ENCODE measurements at regions not wholly inside any gene's neighbourhood (a gene's known extent, or its start where the extent isn't known, plus 50 kb on each side); places are given as distances from the start of the nearest gene placed in this dataset.

DNA sequence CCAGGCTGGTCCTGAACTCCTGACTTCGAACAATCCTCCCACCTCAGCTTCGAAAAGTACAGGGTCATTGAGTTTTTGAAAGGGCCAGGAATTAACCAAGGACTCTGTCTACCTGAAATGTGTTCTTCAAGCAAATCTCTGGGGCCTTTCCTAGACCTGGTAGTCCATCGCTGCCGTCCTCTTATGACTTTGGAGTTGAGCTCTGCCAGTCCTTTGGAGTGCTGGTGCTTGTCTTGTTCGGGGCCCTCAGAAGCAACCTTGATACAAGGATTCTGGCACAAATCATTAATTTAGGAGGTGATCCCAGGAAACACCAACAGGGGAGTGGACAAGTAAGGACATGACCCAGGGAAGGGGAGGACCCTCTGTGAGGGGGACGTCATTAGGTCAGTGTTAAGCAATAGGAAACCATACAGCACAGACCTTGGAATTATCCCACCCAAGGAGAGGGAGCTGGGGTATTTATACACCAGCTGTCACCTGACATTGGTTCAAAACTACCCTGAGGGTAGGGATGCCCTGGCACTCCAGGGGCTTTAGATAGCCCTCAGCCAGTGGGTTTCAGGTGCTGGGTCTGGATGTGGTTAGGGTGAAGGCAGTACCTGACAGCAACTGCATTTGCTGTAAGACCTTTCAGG lies 187.2 kb downstream of the FOXL1 start:
- H3K9me3 ChIP-seq (replicated peaks; ENCODE audit: insufficient read depth, low read length): no peaks in the 10 kb centered on the region
- H3K9ac ChIP-seq (ENCODE audit: low read length): no peak overlapping the region
- no peak overlapping the region for H3K4me2 ChIP-seq (ENCODE audit: low read depth, low read length)
- H3K4me3 ChIP-seq (ENCODE audit: low read length): no peak overlapping the region
- H3K36me3 ChIP-seq (replicated peaks; ENCODE audit: insufficient read depth, low read length): no peaks in the 10 kb centered on the region
- H3F3A ChIP-seq (ENCODE audit: insufficient read depth, low read length): no peaks in the 10 kb centered on the region
- peaks cover 34% of the 10 kb centered on the region for H3K27me3 ChIP-seq (replicated peaks; ENCODE audit: insufficient read depth, low read length)
- no peak for TF ChIP-seq EZH2phosphoT487 (IDR thresholded peaks at IDR 0.05; ENCODE audit: low read length)
- TF ChIP-seq EZH2 (optimal IDR thresholded peaks at IDR 0.05; ENCODE audit: low read depth, low read length): no peak
- TF ChIP-seq, protein P1, sequence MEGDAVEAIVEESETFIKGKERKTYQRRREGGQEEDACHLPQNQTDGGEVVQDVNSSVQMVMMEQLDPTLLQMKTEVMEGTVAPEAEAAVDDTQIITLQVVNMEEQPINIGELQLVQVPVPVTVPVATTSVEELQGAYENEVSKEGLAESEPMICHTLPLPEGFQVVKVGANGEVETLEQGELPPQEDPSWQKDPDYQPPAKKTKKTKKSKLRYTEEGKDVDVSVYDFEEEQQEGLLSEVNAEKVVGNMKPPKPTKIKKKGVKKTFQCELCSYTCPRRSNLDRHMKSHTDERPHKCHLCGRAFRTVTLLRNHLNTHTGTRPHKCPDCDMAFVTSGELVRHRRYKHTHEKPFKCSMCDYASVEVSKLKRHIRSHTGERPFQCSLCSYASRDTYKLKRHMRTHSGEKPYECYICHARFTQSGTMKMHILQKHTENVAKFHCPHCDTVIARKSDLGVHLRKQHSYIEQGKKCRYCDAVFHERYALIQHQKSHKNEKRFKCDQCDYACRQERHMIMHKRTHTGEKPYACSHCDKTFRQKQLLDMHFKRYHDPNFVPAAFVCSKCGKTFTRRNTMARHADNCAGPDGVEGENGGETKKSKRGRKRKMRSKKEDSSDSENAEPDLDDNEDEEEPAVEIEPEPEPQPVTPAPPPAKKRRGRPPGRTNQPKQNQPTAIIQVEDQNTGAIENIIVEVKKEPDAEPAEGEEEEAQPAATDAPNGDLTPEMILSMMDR (IDR thresholded peaks at IDR 0.05; ENCODE audit: low read length): no peak
- no peaks in the 10 kb centered on the region for H3K79me2 ChIP-seq (ENCODE audit: low read length)
- H3K4me1 ChIP-seq (ENCODE audit: low read length): no peaks in the 10 kb centered on the region
- no peak overlapping the region for H3K27ac ChIP-seq (ENCODE audit: low read length)
- H2AFZ ChIP-seq (ENCODE audit: low read length): no peak overlapping the region
- no peaks in the 10 kb centered on the region for H4K20me1 ChIP-seq (ENCODE audit: insufficient read depth, low read length)
- no peaks in the 10 kb centered on the region for H3K9me2 ChIP-seq (replicated peaks; ENCODE audit: insufficient read depth, low read length)
- DNase-seq: no peak

DNA sequence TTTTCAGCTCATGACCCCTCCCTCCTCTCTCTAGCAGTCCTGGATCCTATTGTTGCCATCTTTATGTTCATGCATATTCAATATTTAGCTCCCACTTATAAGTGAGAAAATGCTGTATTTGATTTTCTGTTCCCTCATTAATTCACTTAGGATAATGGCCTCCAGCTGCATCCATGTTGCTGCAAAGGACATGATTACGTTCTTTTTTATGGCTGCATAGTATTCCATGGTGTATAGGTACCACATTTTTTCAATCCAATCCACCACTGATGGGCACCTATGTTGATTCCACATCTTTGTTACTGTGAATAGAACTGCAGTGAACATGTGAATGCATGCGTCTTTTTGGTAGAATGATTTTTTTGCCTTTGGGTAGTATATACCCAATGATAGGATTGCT lies 188.4 kb downstream of the FOXL1 start:
- no peak overlapping the region for H3K27ac ChIP-seq (ENCODE audit: low read length)
- no peak overlapping the region for H3K4me2 ChIP-seq (ENCODE audit: low read depth, low read length)
- no peak for TF ChIP-seq EZH2phosphoT487 (IDR thresholded peaks at IDR 0.05; ENCODE audit: low read length)
- DNase-seq: no peak
- no peak overlapping the region for H2AFZ ChIP-seq (ENCODE audit: low read length)
- peaks cover 32% of the 10 kb centered on the region for H3K27me3 ChIP-seq (replicated peaks; ENCODE audit: insufficient read depth, low read length)
- no peaks in the 10 kb centered on the region for H4K20me1 ChIP-seq (ENCODE audit: insufficient read depth, low read length)
- H3K9me3 ChIP-seq (replicated peaks; ENCODE audit: insufficient read depth, low read length): no peaks in the 10 kb centered on the region
- no peaks in the 10 kb centered on the region for H3F3A ChIP-seq (ENCODE audit: insufficient read depth, low read length)
- no peaks in the 10 kb centered on the region for H3K79me2 ChIP-seq (ENCODE audit: low read length)
- no peaks in the 10 kb centered on the region for H3K36me3 ChIP-seq (replicated peaks; ENCODE audit: insufficient read depth, low read length)
- H3K9ac ChIP-seq (ENCODE audit: low read length): no peak overlapping the region
- no peaks in the 10 kb centered on the region for H3K9me2 ChIP-seq (replicated peaks; ENCODE audit: insufficient read depth, low read length)
- no peak overlapping the region for H3K4me3 ChIP-seq (ENCODE audit: low read length)
- no peaks in the 10 kb centered on the region for H3K4me1 ChIP-seq (ENCODE audit: low read length)

DNA sequence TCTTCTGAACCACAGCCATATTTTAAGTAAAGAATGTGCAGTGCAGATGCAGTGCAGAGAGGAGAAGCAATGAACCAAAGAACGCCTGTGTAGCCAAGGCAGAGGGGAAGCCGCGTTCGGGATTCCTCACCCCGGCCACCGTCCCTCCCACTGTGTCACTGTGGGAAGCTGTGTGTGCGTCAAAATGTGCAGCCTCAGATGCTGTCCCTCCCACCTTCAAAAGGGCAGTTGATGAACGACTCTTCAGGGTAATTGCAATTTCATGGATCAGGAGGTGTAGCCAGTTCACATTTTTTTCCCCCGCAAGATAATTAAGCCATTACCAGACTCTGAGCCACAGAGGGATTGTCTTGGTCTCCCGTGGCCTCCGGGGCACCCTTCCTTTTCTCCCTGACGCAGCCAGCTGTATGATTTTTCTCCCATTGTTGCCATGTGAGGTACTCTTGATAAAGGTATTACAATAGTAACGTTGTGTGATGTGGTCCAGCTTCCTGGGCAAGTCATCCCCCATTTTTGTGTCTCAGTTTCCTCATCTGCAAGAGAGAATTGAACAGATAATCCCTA lies 190.0 kb downstream of the FOXL1 start:
- H3K9me3 ChIP-seq (replicated peaks; ENCODE audit: insufficient read depth, low read length): no peaks in the 10 kb centered on the region
- no peak overlapping the region for H3K27ac ChIP-seq (ENCODE audit: low read length)
- no peaks in the 10 kb centered on the region for H3F3A ChIP-seq (ENCODE audit: insufficient read depth, low read length)
- no peaks in the 10 kb centered on the region for H4K20me1 ChIP-seq (ENCODE audit: insufficient read depth, low read length)
- DNase-seq: no peak
- no peaks in the 10 kb centered on the region for H3K9me2 ChIP-seq (replicated peaks; ENCODE audit: insufficient read depth, low read length)
- no peaks in the 10 kb centered on the region for H3K79me2 ChIP-seq (ENCODE audit: low read length)
- H2AFZ ChIP-seq (ENCODE audit: low read length): no peak overlapping the region
- H3K4me2 ChIP-seq (ENCODE audit: low read depth, low read length): no peak overlapping the region
- H3K4me1 ChIP-seq (ENCODE audit: low read length): no peaks in the 10 kb centered on the region
- peaks cover 22% of the 10 kb centered on the region for H3K27me3 ChIP-seq (replicated peaks; ENCODE audit: insufficient read depth, low read length)
- H3K36me3 ChIP-seq (replicated peaks; ENCODE audit: insufficient read depth, low read length): no peaks in the 10 kb centered on the region
- H3K9ac ChIP-seq (ENCODE audit: low read length): no peak overlapping the region
- H3K4me3 ChIP-seq (ENCODE audit: low read length): no peak overlapping the region
- TF ChIP-seq EZH2phosphoT487 (IDR thresholded peaks at IDR 0.05; ENCODE audit: low read length) (no peak), EZH2 (optimal IDR thresholded peaks at IDR 0.05; ENCODE audit: low read depth, low read length) (no peak)
- TF ChIP-seq, protein P1 (IDR thresholded peaks at IDR 0.05; ENCODE audit: low read length): no peak

DNA sequence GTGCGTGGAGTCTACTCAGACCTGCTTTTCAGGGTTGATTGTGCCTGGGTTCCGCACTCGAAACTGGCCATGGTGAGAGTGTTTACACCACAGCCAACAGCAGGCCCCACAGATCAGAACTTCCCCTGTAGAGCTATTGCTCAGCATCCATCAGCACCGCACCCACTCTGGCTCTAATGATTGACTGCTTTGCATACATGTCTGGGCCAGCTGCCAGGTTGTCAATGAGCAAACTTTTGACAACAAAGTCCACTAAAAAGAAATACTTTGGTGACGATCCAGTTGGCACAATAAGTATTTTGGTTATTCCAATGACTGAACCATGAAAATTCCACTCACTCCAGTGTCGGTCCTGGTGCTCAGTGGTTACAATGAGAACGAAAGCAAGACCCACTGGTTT lies 190.7 kb downstream of the FOXL1 start:
- H3K4me3 ChIP-seq (ENCODE audit: low read length): no peak overlapping the region
- no peak for DNase-seq
- TF ChIP-seq EZH2 (optimal IDR thresholded peaks at IDR 0.05; ENCODE audit: low read depth, low read length) (no peak), EZH2phosphoT487 (IDR thresholded peaks at IDR 0.05; ENCODE audit: low read length) (no peak)
- TF ChIP-seq, protein P1 (IDR thresholded peaks at IDR 0.05; ENCODE audit: low read length): no peak
- no peaks in the 10 kb centered on the region for H3K36me3 ChIP-seq (replicated peaks; ENCODE audit: insufficient read depth, low read length)
- H3K4me1 ChIP-seq (ENCODE audit: low read length): no peaks in the 10 kb centered on the region
- no peaks in the 10 kb centered on the region for H3K9me3 ChIP-seq (replicated peaks; ENCODE audit: insufficient read depth, low read length)
- no peaks in the 10 kb centered on the region for H3K9me2 ChIP-seq (replicated peaks; ENCODE audit: insufficient read depth, low read length)
- H3K4me2 ChIP-seq (ENCODE audit: low read depth, low read length): no peak overlapping the region
- no peaks in the 10 kb centered on the region for H4K20me1 ChIP-seq (ENCODE audit: insufficient read depth, low read length)
- no peak overlapping the region for H2AFZ ChIP-seq (ENCODE audit: low read length)
- H3K27me3 ChIP-seq (replicated peaks; ENCODE audit: insufficient read depth, low read length): peaks cover 26% of the 10 kb centered on the region
- no peak overlapping the region for H3K9ac ChIP-seq (ENCODE audit: low read length)
- no peaks in the 10 kb centered on the region for H3K79me2 ChIP-seq (ENCODE audit: low read length)
- H3K27ac ChIP-seq (ENCODE audit: low read length): no peak overlapping the region
- no peaks in the 10 kb centered on the region for H3F3A ChIP-seq (ENCODE audit: insufficient read depth, low read length)
